LNCAP (cell line): ENCODE measurements at regions not wholly inside any gene's neighbourhood (a gene's known extent, or its start where the extent isn't known, plus 50 kb on each side); places are given as distances from the start of the nearest gene placed in this dataset.

ENCODE experiments used
- CTCF ChIP-seq: fragments of 450-650 bp; IDR thresholded peaks from 2 replicates; pipeline ENCODE4 v1.5.1; 2017; ENCODE audit warnings: mild to moderate bottlenecking

- TF ChIP-seq CTCF = no peak
Measured at GRCh38 chr2:180446492-180446891, 439.4 kb upstream of the CWC22 start.

GRCh38 chr2:180443888-180444287, 436.8 kb upstream of the CWC22 start:
- no peak for TF ChIP-seq CTCF

GRCh38 chr2:180442860-180443644, 436.0 kb upstream of the CWC22 start:
- no peak for TF ChIP-seq CTCF

DNA sequence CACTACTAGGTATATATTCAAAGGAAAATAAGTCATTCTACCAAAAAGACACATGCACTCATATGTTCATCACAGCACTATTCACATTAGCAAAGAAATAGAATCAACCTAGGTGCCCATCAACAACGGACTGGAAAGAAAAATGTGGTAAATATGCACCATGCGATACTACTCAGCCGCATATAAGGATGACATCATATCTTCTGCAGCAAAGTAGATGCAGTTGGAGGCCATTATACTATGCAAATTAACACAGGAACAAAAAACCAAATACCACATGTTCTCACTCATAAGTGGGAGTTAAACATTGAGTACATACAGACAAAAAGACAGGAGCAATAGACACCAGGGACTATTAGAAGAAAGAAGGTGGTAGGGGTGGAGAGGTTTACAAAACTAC, 412.1 kb upstream of the CWC22 start:
- no peak for TF ChIP-seq CTCF

DNA sequence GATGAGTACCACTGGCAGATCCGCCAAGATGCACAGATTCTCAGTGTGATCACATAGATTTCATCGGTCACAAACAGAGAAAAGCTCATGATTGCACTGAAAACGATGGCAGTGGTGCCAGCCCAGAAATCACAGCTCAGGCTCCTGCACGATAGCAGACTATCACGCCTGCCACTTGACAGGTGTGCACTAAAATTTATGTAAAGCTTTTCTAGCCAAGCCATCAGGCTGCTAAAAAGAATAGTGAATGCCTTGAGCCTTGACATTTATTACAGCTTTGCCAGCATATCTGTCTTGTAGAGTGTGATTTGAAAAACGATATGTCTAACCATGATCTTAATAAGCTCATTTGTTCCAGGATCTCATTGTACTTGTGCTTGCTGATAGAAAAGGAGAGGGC, 409.5 kb upstream of the CWC22 start:
- TF ChIP-seq CTCF = no peak

DNA sequence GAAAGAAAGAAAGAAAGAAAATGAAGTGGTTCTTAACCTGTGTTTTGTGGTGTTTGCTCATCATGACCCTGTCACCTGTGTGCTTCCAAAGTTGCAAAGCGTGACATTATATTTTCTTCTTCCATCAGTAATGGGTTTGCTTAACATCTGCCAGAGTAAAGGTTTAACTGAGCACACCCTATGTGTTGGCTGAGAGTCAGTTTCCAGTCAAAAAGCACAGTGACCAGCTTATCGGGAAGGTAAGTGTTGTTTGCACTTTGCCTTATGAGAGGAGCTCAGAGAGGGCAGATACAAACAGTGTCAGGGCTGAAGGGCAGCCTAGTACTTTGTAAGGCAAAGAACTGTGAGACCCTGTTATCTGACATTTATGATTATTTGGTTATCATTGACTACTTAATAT, 406.2 kb upstream of the CWC22 start:
- no peak for TF ChIP-seq CTCF

GRCh38 chr2:180412219-180412618, 405.1 kb upstream of the CWC22 start:
- TF ChIP-seq CTCF = no peak

DNA sequence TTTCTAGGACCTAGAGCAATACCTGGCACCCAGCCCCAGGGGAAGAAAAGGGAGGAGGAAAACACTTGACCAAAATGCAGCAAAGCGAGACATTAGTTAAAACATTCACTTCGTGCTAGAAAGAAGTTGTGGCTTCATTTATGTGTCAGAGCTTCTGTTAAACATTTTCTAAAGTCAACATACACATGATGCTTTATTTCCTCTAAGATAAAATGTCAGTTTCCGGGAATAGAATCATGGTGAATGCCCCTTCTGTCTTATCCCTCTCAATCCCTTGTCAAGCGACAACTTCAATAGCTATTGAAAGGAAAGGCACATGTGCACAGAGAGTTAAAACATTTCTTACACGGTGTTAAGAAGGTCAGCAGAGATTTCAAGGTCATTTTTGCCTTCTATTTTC, 404.6 kb upstream of the CWC22 start:
- no peak for TF ChIP-seq CTCF
